Activated T-helper 1 cell treated with anti-CD3 and anti-CD28 coated beads, Interleukin-12 subunit alpha, Interleukin-12 subunit beta, Interleukin-2, Interleukin-4 antibody, amounts not matched to agents 30 ng/mL and 10 ng/mL and 1 ng/mL, durations not matched to agents 14 hours and 24 hours and 36 hours (primary cell): ENCODE measurements at regions not wholly inside any gene's neighbourhood (a gene's known extent, or its start where the extent isn't known, plus 50 kb on each side); places are given as distances from the start of the nearest gene placed in this dataset.

Experiments used
- DNase-seq: peaks from one replicate; pipeline ENCODE4 v3.0.0; 2021; ENCODE audit warnings: low spot score
- H3K27ac Mint-ChIP-seq: one replicate; pipeline ENCODE4 v1.8.0; 2021; ENCODE audit warnings: mild to moderate bottlenecking, mixed read lengths
- H3K27me3 Mint-ChIP-seq: one replicate; pipeline ENCODE4 v1.8.0; 2022; ENCODE audit warnings: mild to moderate bottlenecking, moderate library complexity, mixed read lengths; ENCODE audit not compliant: insufficient read depth
- H3K36me3 Mint-ChIP-seq: one replicate; pipeline ENCODE4 v1.8.0; 2021; ENCODE audit warnings: low read depth, mixed read lengths
- H3K4me1 Mint-ChIP-seq: one replicate; pipeline ENCODE4 v1.8.0; 2021; ENCODE audit warnings: low read depth, mixed read lengths
- H3K4me3 Mint-ChIP-seq: one replicate; pipeline ENCODE4 v1.8.0; 2021; ENCODE audit warnings: mild to moderate bottlenecking, moderate library complexity, mixed read lengths
- H3K9me3 Mint-ChIP-seq: one replicate; pipeline ENCODE4 v1.8.0; 2021; ENCODE audit warnings: mixed read lengths
- intact Hi-C: fragments of 100-400 bp; cut with micrococcal nuclease; formaldehyde crosslinking; loops from one replicate; pipeline ENCODE4 v1.15.1; 2024

DNA sequence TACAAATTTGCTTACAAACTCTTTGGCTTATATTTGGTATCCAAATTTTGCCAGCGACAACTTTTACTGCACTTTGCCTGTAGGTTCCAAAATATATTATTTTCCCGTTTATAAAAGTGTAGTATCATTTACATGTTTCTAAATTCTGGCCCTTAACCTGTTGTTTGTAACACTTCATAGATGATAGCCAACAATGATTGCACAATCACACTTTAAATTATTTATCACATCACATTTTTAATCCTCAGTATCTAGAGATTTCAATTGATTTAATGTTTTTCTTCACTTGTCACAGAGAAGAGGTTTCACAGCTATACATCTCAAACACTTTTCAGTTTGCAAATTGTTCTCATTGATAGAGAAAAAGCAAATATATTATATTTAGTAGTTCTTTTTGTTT is 1151.2 kb upstream of the EYS start:
- no peak overlapping the region for H3K27ac Mint-ChIP-seq
- no peaks in the 10 kb centered on the region for H3K36me3 Mint-ChIP-seq
- H3K4me3 Mint-ChIP-seq, result no peak overlapping the region
- DNase-seq, result no peak
- H3K27me3 Mint-ChIP-seq, result no peaks in the 10 kb centered on the region
- H3K9me3 Mint-ChIP-seq, result peaks cover 14% of the 10 kb centered on the region
- H3K4me1 Mint-ChIP-seq, result no peaks in the 10 kb centered on the region
- intact Hi-C loops, result no loop called here

DNA sequence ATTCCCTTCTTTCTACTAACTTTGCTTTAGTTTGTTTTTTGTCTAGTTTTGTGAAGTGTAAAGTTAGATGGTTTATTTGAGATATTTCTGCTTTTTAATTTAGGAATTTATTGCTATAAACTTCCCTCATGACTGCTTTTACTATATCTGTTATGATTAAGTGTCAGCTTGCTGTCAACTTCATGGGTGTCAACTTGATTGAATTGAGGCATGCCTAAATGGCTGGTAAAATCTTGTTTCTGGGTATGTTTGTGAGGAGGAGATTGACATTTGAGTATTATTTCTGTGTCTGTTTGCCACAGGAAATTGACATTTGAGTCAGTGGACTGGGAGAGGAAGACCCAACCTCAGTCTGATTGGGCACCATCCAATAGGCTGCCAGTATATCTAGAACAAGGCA is 1147.0 kb upstream of the EYS start:
- H3K27me3 Mint-ChIP-seq, result no peaks in the 10 kb centered on the region
- DNase-seq, result no peak
- H3K9me3 Mint-ChIP-seq, result peaks cover 3% of the 10 kb centered on the region
- H3K4me1 Mint-ChIP-seq, result no peaks in the 10 kb centered on the region
- intact Hi-C loops, result no loop called here
- H3K36me3 Mint-ChIP-seq, result no peaks in the 10 kb centered on the region
- no peak overlapping the region for H3K27ac Mint-ChIP-seq
- no peak overlapping the region for H3K4me3 Mint-ChIP-seq

DNA sequence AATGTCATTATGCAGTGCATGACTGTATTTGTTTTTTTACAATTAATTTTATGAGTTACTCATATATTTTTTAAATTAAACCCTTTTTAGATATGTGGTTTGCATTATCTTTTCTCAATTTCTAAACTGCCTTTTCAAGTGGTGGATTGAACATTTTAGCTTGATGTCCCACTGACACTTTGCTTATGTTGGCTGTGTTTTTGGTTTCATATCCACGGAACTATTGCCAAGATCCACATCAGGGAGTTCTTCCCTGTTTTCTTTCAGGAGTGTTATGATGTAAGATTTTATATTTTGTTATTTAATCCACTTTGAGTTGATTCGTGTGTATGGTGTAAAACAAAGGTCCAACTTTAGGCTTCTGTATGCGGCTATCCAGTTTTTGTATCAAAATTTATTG is 1144.9 kb upstream of the EYS start:
- no peak overlapping the region for H3K27ac Mint-ChIP-seq
- no peak overlapping the region for H3K4me3 Mint-ChIP-seq
- H3K36me3 Mint-ChIP-seq, result no peaks in the 10 kb centered on the region
- peaks cover 3% of the 10 kb centered on the region for H3K9me3 Mint-ChIP-seq
- no peaks in the 10 kb centered on the region for H3K27me3 Mint-ChIP-seq
- H3K4me1 Mint-ChIP-seq, result no peaks in the 10 kb centered on the region
- no peak for DNase-seq
- intact Hi-C loops, result no loop called here

DNA sequence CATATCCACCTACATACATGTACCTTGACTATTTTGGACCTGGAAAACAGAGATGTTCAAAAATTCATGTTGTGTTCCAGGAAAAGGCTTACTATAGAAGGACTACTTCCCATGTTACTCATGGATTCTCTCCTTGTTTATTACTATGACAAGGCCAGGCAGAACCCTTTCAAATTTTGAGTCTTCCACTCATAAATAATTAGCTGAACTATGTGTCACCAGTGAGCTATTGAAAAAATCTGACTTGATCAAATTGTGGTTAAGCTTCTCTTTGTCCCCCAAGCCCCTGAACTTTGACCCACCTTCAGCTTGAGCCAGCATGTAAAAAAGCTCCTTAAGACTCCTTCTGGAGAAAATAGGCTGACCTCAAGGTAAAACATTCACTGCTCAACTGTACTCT is 1142.8 kb upstream of the EYS start:
- Mint-ChIP-seq H3K9me3 (peaks cover 3% of the 10 kb centered on the region), H3K27me3 (no peaks in the 10 kb centered on the region), H3K27ac (no peak overlapping the region), H3K4me1 (no peaks in the 10 kb centered on the region), H3K36me3 (no peaks in the 10 kb centered on the region), H3K4me3 (no peak overlapping the region)
- intact Hi-C loops, result no loop called here
- no peak for DNase-seq

DNA sequence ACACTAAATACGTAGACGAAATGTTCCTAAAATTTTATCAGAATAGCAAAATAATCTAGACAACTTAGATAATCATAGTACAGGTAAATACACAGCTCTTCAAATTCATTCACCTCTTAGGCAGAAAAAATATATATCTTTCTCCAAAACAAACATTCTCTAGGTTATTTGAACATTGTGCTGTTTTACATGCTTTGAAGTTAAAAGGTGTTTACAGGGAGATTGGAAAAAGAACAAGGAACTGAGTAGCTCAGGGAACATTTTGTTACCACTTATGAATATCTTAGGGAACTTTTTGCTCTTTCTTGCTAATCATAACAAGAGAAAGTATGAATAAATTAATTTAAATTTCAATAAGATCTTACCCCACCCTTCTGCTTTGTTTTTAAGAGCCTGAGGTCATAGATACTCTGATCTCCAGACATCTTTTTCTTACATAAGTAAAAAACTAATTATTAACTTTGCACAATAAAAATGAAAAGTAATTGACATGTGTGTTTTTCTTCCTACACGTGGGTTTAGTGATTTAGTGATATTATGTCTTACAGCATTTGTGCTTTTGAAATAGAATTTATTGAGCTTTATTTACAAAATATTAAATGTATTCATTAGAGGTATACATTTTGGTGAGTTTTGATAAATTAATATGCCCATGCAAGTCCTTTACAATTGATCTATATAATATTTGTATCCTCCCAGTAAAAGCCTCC is 1141.4 kb upstream of the EYS start:
- Mint-ChIP-seq H3K9me3 (peaks cover 3% of the 10 kb centered on the region), H3K4me1 (no peaks in the 10 kb centered on the region), H3K4me3 (no peak overlapping the region), H3K27me3 (no peaks in the 10 kb centered on the region), H3K27ac (no peak overlapping the region), H3K36me3 (no peaks in the 10 kb centered on the region)
- intact Hi-C loops, result no loop called here
- DNase-seq, result no peak

DNA sequence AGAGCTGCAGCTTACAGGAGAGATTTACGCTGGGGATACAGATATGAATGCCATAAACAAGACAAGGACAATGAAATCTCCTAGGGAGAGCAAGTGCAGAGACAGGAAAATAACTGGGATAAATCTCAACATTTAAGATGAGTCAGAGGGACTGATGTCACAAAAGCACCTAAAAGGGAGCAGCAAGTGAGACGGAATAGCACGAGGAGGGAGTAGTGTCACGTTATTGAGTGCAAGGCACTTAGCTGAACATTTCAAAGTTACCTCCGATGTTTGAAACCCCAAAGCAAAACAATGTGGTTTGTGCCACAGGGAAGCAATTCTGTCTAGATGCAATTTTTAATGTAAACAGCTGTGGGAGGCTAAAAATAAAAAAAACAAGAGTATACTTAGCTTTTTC is 1131.7 kb upstream of the EYS start:
- H3K36me3 Mint-ChIP-seq, result no peaks in the 10 kb centered on the region
- no peak overlapping the region for H3K4me3 Mint-ChIP-seq

DNA sequence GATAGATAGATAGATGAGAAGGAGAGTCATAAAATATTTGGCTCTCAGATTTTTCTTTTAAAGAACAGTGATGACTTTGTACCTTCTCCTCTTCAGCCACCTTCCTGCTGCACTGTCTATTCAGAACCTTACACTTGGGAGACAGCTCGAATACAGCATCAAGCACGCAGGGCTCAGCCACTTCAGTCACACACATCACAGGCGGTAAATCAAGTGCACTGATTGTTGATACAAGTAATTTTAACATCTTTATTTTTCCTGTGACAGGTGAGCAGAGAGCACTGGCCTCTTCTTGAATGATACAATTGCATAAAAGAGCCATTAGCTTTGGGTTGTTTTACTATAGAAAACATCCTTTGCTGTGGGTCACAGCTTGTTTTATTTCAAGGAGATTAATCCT is 1118.5 kb upstream of the EYS start:
- no peak for DNase-seq
- Mint-ChIP-seq H3K27ac (no peak overlapping the region), H3K27me3 (no peaks in the 10 kb centered on the region), H3K36me3 (no peaks in the 10 kb centered on the region), H3K9me3 (no peaks in the 10 kb centered on the region), H3K4me3 (no peak overlapping the region), H3K4me1 (no peaks in the 10 kb centered on the region)
- intact Hi-C loops, result no loop called here

More for the DNA sequence above, 1131.7 kb upstream of the EYS start:
- H3K4me1 Mint-ChIP-seq, result no peaks in the 10 kb centered on the region
- no peak for DNase-seq
- intact Hi-C loops, result no loop called here
- H3K27ac Mint-ChIP-seq, result no peak overlapping the region
- H3K9me3 Mint-ChIP-seq, result peaks cover 20% of the 10 kb centered on the region
- no peaks in the 10 kb centered on the region for H3K27me3 Mint-ChIP-seq

DNA sequence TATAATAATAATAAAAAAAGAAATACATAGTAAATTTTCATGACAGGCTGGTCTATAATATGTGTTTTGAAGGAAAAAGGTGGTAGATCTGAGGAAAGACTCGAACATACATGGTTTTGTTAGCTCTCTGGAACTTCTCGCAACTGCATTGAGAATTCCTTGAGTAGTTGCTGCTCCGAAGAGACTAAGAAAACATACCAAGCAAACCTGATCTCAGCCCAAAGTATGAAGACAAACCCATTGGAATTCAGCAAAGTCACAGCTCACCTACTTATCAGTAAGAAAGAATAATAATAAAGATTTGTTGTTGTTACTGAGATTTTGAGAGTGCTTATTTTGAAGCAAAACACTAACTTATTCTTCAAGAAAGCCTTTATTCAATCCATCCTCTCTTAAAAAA is 1107.1 kb upstream of the EYS start:
- peaks cover 7% of the 10 kb centered on the region for H3K9me3 Mint-ChIP-seq
- H3K4me1 Mint-ChIP-seq, result no peaks in the 10 kb centered on the region
- no peak overlapping the region for H3K27ac Mint-ChIP-seq
- no peaks in the 10 kb centered on the region for H3K36me3 Mint-ChIP-seq
- intact Hi-C loops, result no loop called here
- no peaks in the 10 kb centered on the region for H3K27me3 Mint-ChIP-seq
- H3K4me3 Mint-ChIP-seq, result no peak overlapping the region
- DNase-seq, result no peak

DNA sequence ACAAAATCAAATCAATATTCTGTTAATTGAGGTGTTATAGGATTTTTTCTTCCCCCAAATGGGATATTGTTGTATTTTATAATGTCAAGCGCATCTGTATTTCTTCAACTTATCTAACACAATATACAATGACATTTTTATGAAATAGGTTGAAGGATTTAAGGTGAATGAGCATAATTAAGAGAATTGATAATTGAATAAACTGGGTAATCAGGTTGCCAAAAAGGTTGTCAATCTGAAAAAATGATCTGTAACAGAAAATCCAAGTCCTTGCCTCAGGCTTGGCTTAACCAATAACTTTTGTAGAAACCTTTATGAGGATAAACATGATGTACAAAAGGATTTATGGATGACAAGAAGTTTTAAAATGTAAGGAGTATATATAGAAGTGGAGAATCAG is 1101.7 kb upstream of the EYS start:
- Mint-ChIP-seq H3K4me3 (no peak overlapping the region), H3K9me3 (peaks cover 1% of the 10 kb centered on the region), H3K27ac (no peak overlapping the region), H3K4me1 (no peaks in the 10 kb centered on the region), H3K36me3 (no peaks in the 10 kb centered on the region), H3K27me3 (no peaks in the 10 kb centered on the region)
- no peak for DNase-seq
- intact Hi-C loops, result no loop called here

DNA sequence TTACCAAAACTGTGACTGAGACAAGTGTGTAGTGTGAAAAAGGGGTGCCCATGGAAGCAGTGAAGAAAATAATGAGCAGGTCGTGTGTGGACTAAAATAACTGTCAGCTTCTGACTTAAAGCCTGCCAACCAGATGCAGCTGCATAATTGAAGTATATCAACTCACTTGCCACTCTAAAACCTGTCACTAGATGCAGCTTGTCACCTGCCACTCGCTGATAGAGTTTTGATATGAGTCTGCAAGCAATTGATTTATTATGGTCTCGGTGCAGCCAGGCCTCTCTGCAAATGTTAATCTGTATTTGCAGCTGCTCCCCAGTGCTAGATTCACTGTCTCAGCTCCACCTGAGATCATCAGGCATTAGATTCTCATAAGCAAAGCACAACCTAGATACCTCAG is 1090.0 kb upstream of the EYS start:
- peaks cover 23% of the 10 kb centered on the region for H3K9me3 Mint-ChIP-seq
- no peak for DNase-seq
- intact Hi-C loops, result no loop called here
- H3K27me3 Mint-ChIP-seq, result no peaks in the 10 kb centered on the region
- H3K4me3 Mint-ChIP-seq, result no peak overlapping the region
- no peaks in the 10 kb centered on the region for H3K4me1 Mint-ChIP-seq
- no peaks in the 10 kb centered on the region for H3K36me3 Mint-ChIP-seq
- H3K27ac Mint-ChIP-seq, result no peak overlapping the region

DNA sequence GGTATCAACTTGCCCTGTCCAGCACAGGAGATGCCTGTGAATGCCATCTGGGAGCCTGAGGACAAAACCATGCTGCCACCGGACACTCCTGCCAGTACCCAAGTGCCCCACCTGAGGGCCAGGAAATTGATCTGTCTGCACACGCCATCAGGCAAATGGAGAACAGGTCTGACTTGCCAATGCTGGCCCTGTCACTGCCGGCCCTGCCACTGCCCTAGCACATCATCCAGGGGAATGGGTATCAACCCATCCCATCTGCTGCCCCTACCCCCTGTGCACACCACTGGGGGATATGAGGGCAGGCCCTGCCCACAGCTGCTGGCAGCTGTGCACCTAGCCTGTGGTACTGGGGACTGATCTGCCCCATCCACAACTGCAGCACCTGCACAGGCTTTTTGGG is 1081.6 kb upstream of the EYS start:
- Mint-ChIP-seq H3K36me3 (no peaks in the 10 kb centered on the region), H3K9me3 (peaks cover 16% of the 10 kb centered on the region), H3K4me3 (no peak overlapping the region), H3K4me1 (no peaks in the 10 kb centered on the region), H3K27ac (no peak overlapping the region), H3K27me3 (no peaks in the 10 kb centered on the region)
- intact Hi-C loops, result no loop called here
- DNase-seq, result no peak

DNA sequence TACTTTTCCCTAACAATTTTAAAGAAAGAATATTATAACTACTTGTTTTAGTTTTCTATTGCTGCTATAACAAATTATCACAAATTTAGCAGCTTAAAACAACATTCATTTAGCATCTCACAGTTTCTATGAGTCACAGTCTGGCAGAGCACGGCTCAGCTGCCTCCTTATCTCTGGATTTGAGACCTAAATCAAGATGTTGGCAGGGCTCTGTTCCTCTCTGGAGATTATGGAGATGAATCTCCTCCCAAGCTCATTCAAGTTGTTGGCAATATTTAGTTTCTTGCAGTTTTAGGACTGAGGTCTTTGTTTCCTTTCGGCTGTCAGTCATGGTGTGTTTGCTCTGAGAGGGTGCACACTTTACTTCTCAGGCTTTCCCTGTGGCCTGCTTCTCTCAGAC is 1065.8 kb upstream of the EYS start:
- Mint-ChIP-seq H3K27me3 (no peaks in the 10 kb centered on the region), H3K9me3 (peaks cover 13% of the 10 kb centered on the region), H3K4me3 (no peak overlapping the region), H3K36me3 (no peaks in the 10 kb centered on the region), H3K27ac (no peak overlapping the region), H3K4me1 (no peaks in the 10 kb centered on the region)
- no peak for DNase-seq
- intact Hi-C loops, result no loop called here

DNA sequence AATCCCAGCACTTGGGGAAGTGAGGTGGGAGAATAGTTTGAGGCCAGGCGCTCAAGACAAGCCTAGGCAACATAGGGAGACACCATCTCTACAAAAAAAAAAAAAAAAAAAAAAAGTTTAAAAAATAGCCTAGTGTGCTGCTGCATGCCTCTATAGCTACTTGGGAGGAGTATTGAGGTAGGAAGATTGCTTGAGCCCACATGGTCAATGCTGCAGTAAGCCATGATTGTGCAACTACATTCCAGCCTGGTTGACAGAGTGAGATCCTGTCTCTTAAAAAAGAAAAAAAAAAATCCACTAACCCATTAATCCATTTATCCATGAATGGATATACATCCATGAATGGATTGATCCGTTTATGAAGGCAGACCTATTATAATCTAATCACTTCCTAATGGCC is 1064.6 kb upstream of the EYS start:
- intact Hi-C loops, result no loop called here
- H3K4me1 Mint-ChIP-seq, result no peaks in the 10 kb centered on the region
- no peaks in the 10 kb centered on the region for H3K36me3 Mint-ChIP-seq
- no peaks in the 10 kb centered on the region for H3K27me3 Mint-ChIP-seq
- DNase-seq, result no peak
- H3K27ac Mint-ChIP-seq, result no peak overlapping the region
- H3K9me3 Mint-ChIP-seq, result peaks cover 10% of the 10 kb centered on the region
- no peak overlapping the region for H3K4me3 Mint-ChIP-seq

DNA sequence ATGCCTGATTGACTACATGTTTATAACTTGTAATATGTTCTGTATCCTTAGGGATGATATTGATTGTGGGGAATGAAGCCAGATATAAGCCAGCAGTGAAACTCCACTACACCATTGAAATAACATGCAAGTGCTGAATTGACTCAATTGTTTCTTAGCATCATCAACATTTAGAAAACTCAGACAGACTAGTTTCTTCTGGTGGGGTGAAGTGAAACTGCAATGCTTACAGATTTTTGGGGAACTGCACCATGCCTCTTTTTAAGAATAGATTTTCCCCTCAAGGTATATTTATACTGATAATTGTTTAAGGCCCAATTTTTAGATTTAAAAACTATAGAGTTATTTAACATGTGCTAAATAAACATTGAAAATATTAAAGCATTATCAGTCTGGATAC is 1044.6 kb upstream of the EYS start:
- Mint-ChIP-seq H3K4me3 (no peak overlapping the region), H3K4me1 (no peaks in the 10 kb centered on the region), H3K27me3 (no peaks in the 10 kb centered on the region), H3K36me3 (no peaks in the 10 kb centered on the region), H3K9me3 (peaks cover 6% of the 10 kb centered on the region), H3K27ac (no peak overlapping the region)
- intact Hi-C loops, result no loop called here
- DNase-seq, result no peak
